NAMALWA (cell line): ENCODE measurements at regions not wholly inside any gene's neighbourhood (a gene's known extent, or its start where the extent isn't known, plus 50 kb on each side); places are given as distances from the start of the nearest gene placed in this dataset.

ENCODE experiments used
- DNase-seq: peaks from one replicate; pipeline ENCODE4 v3.0.0-alpha.2; 2015; ENCODE audit warnings: low spot score

GRCh38 chr4:157880761-157881160, 292.1 kb downstream of the GASK1B start:
- DNase-seq = no peak

GRCh38 chr4:157854819-157855218, 318.0 kb downstream of the GASK1B start:
- DNase-seq = no peak

- DNase-seq = no peak
Measured at GRCh38 chr4:157840648-157841047, 332.2 kb downstream of the GASK1B start.

GRCh38 chr4:157840034-157840433, 332.8 kb downstream of the GASK1B start:
- no peak for DNase-seq

GRCh38 chr4:157838366-157838765, 334.5 kb downstream of the GASK1B start:
- no peak for DNase-seq

- no peak for DNase-seq
Measured at GRCh38 chr4:157837071-157837703, 335.6 kb downstream of the GASK1B start.

- DNase-seq = no peak
Measured at GRCh38 chr4:157832596-157832995, 340.2 kb downstream of the GASK1B start.

- no peak for DNase-seq
Measured at GRCh38 chr4:157824021-157824420, 348.8 kb downstream of the GASK1B start.

- DNase-seq = no peak
Measured at GRCh38 chr4:157821814-157822213, 351.0 kb downstream of the GASK1B start.

- DNase-seq = no peak
Measured at GRCh38 chr4:157819693-157820464, 352.9 kb downstream of the GASK1B start.

GRCh38 chr4:157818946-157819692, 353.7 kb downstream of the GASK1B start:
- no peak for DNase-seq

- DNase-seq = no peak
Measured at GRCh38 chr4:157810137-157810774, 362.6 kb downstream of the GASK1B start.

GRCh38 chr4:157808796-157809383, 363.9 kb downstream of the GASK1B start:
- no peak for DNase-seq

GRCh38 chr4:157806184-157806583, 366.6 kb downstream of the GASK1B start:
- no peak for DNase-seq

GRCh38 chr4:157804986-157805385, 367.8 kb downstream of the GASK1B start:
- DNase-seq = no peak

- no peak for DNase-seq
Measured at GRCh38 chr4:157803845-157804521, 368.8 kb downstream of the GASK1B start.

GRCh38 chr4:157803421-157803820, 369.4 kb downstream of the GASK1B start:
- no peak for DNase-seq

- DNase-seq = no peak
Measured at GRCh38 chr4:157795495-157795894, 377.3 kb downstream of the GASK1B start.

- DNase-seq = no peak
Measured at GRCh38 chr4:157792716-157793115, 380.1 kb downstream of the GASK1B start.

- DNase-seq = no peak
Measured at GRCh38 chr4:157791236-157791635, 381.6 kb downstream of the GASK1B start.

GRCh38 chr4:157787618-157788017, 385.2 kb downstream of the GASK1B start:
- DNase-seq = no peak

- DNase-seq = no peak
Measured at GRCh38 chr4:157781361-157781760, 391.5 kb downstream of the GASK1B start.
